GM18502 (cell line): ENCODE measurements at regions not wholly inside any gene's neighbourhood (a gene's known extent, or its start where the extent isn't known, plus 50 kb on each side); places are given as distances from the start of the nearest gene placed in this dataset.
"Not testable (repeated sequence)": the region's sequence is repeated elsewhere in the genome, so short reads cannot be mapped to it uniquely, and the experiment has no call there.

Source experiments
- ATAC-seq: cut with Tn5 transposase; IDR thresholded peaks from one replicate; pipeline ENCODE4 v1.9.1; 2021; ENCODE audit warnings: mild to moderate bottlenecking; ENCODE audit not compliant: unreplicated experiment, poor library complexity

DNA sequence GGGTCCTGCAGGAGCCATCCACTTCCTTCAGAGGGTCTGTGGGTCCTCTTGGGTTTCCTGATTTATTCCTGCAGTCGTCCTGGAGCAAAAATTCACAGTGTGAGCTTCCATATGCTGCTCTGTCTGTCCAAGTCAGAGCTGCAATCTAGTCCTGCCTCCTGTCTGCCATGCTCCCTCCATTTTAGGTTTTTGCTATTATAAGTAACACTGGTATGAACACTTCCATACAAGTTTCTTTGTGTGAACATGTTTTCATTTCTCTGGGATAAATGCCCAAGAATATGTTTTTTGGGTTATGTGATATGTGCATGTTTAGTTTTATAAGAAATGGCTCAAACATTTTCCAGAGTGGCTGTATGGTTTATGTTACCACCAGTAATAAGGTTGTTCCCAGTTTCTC is 188.1 kb downstream of the ACTR3B start:
- ATAC-seq, result no peak

DNA sequence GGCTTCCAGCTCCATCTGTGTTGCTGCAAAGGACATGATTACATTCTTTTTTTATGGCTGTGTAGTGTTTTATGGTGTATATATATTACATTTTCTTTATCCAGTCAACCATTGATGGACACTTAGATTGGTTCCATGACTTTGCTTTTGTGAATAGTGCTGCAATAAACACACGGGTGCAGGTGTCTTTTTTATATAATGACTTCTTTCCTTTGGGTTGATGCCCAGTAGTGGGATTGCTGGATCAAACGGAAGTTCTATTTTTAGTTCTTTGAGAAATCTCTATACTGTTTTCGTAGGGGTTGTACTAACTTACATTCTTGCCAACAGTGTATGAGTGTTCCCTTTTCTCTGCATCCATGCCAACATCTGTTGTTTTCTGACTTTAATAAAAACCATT is 189.7 kb downstream of the ACTR3B start:
- no peak for ATAC-seq

DNA sequence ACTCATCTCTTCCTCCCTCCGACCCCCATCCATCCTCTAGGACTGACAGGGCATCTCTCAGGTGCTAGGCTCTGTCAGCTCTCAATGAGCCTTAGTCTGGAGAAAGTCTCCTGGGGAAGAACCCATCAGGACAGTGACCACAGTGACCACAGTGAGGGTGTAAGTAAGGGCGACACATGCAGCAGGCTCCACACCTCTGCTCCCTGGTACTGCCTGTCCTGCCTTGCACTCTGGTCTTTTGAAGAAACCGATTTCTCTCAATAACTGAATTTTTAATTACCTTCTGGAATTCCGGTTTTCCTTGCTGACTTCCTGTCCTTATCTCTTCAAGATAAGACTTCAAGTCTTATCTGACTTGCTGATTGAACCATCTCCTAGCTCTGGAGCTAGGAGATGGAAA is 190.2 kb downstream of the ACTR3B start:
- ATAC-seq, result no peak

DNA sequence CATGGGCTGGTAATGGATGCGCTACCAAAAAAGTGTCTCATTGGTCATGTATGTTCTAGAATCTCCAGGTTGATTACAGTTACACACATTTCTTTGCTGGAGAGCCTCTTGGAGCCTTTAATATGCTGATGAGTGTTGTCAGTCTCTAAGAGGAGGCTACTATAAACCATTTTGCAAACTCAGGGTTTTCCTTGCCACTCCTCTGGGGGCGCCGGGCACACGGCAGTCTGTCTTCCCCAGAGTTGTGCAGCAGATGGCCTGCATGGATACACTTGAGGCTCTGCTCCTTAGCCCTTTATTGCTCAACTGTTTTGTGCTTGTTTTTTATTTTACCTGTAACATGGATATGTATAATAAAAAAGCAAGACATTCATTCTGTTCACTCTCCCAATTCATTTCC is 196.5 kb downstream of the ACTR3B start:
- ATAC-seq, result no peak

DNA sequence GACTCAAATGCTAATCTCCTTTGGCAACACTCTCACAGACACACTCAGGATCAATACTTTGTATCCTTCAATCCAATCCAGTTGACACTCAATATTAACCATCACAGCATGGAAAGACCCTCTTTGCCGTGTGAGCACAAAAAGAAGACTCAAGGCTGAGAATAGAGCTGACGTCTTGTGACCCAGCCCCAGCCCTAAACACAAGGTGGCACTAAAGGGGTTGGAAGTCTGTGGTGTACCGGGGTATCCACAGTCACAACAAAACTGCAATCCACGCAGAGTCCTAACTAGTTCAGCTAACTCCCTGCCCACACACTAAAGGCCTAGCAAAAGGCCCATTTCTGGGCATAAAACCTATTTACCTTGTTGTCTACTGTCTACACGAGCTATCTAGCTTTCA is 200.1 kb downstream of the ACTR3B start:
- ATAC-seq, result no peak

DNA sequence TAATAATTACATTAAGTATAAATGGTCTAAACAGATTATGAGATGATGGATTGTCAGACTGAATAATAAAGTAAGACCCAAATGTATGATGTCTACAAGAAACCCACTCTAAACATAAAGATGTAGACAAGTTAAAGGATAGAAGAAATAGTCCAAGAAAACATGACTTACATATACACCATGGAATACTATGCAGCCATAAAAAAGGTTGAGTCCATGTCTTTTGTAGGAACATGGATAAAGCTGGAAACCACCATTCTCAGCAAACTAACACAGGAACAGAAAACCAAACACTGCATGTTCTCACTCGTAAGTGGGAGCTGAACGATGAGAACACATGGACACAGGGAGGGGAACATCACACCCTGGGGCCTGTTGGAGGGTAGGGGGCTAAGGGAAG is 202.2 kb downstream of the ACTR3B start:
- not testable (repeated sequence) for ATAC-seq

DNA sequence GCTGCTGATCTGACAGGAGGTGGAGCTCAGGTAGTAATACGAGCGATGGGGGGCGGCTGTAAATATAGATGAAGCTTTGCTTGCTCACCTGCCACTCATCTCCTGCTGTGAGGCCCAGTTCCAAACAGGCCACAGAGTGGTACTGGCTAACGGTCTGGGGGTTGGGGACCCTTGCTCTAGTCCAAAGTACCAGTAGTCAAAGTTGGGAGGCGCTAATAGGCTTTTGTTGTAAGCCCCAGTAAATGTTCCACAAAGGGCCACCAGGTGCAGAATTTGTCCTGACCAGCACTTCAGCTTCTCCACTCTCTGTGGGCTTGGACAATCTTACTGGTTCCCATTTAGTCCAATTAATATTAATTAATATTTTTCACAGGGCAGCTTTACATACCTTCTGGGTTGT is 206.6 kb downstream of the ACTR3B start:
- ATAC-seq, result no peak

DNA sequence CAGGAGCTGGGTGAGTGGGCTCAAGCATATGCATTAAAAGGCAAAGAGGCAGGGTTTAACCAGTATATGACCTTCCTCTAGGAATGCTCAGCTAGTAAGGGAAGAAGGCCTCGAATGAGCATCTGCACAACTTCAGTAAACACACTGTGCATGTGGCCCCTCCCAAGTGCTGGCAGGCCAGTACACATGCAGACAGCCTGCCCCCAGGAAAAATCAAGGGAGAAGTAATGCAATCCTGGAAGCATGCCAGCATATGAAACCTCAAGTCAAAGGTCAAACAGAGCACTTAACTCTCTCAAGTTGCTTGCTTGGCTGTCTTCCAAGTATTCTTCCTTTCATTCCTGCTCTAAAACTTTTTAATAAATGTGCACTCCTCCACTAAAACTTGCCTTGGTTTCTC is 208.4 kb downstream of the ACTR3B start:
- no peak for ATAC-seq

DNA sequence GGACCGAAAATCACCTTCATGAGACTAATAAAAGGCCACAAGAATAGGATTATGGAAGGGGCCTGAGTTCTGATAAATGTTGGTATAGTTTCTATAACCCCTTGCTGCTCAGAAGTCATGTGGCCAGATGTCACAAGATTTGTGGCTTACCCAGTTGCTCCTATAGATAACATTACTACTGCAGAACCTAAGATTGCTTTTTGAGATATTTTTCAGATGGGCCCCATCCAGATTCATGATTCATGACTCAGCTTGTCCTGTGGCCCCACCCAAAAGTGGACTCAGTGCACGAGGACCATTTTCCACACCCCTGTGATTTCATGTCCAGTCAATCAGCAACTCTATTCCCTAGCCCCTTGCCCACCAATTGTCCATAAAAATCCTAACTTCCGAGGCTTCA is 209.0 kb downstream of the ACTR3B start:
- no peak for ATAC-seq

DNA sequence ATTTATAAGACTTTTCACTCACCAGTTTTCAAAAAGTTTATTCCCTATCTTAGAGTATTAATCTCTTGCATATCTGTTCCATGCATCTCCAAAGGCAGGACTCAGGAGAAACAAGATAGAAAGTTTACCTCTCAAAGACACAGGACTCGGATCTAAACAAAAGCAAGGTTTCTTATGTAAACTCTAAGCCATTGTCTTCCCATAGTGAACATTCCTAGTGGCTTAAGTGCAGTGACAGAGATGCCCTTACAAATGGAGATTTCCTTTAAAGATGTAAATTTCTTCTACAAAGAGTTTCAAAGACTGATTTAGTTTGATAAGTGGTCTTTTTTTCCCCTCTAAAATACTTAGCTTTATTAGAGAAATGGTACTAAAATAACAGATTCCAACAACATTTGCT is 209.8 kb downstream of the ACTR3B start:
- ATAC-seq, result no peak

DNA sequence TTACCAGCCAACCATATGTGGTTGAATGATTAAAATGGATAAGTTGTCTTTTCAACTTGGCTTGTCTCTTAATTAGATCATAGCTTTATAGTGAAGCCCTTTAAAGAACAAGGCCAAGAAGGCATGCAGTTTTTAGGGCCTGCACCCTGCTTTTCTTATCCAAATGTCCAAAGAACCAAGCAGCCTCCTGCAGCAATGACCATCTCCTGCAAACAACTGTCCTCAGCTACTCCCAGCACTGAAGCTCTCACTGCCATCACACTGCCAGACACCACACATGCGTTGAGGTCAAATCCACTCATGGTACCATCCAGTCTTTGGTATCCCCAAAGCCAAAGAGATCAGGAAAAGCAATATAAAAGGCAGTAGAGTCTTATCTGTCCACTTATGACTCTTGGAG is 210.3 kb downstream of the ACTR3B start:
- ATAC-seq, result no peak

DNA sequence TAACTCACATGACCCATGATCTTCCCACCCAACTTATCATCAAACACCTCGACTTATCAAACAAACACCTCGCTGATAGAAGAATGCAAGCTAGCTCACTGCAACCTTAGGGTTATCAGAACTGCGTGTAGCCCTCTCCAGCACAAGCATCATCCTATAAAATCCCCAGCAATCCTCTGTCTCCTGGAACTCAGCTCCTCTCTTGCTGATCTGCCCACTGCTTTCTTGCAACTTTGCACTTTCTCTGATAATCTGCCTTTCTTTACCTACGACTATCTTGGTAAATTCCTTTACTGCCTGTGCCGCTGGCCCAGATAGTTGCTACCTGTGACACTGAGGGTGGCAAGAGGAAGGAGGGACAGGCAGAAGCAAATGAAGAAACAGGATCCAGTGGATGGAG is 210.9 kb downstream of the ACTR3B start:
- no peak for ATAC-seq

DNA sequence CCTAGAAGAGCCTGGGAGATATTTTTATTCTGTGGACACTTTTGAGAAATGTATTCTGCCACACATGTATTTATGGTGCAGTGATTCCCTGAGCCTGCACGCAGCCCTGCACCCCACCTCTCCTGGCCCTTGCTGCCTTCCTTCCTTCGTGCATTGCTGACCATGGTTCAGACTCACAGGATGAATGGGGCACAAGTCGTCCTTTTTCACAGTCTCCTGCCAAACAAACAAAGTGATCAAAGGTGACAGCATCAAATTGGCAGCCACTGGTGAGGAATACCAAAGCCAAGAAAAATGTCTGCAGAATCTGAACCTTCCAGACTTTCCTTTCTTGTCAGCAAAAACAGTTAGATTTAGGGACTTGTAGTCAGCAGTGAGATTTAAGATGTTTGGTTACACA is 215.0 kb downstream of the ACTR3B start:
- ATAC-seq, result no peak

DNA sequence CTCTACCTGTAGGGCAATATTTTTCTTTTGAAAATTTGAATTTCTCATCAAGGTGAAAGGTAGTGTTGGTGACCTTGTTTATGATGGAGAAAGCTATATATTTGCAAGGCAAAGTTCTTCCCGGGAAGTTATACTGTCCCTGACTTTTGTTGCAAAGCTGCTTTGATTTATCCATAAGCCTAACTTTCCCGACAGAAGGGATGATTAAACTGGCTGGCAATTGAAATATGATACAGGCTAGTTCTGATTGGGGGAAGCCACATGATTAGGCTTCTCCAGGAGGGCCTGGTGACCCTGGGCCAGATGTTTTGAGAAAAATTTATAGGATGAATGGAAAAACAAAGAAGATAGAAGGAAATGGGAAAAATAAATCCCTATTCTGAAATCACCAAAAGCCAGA is 215.5 kb downstream of the ACTR3B start:
- no peak for ATAC-seq

DNA sequence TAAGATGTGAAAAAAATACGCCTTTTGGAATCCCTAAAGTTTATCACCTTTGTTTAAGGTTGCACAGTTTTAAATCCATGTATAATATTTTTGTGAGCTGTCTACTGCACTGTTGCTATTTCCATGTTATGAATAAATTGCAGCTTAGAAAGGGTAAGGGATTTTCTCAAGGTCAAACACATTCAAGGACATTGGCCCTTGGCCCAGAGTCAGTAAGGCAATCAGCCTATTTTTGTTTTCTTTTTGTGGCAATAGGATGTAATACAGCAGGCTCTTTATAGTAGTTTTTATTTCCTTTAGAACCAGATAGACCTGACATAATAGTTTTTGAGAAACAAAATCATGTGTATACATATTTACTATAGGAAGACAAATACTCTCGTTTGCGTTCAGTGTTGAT is 219.8 kb downstream of the ACTR3B start:
- ATAC-seq, result no peak

DNA sequence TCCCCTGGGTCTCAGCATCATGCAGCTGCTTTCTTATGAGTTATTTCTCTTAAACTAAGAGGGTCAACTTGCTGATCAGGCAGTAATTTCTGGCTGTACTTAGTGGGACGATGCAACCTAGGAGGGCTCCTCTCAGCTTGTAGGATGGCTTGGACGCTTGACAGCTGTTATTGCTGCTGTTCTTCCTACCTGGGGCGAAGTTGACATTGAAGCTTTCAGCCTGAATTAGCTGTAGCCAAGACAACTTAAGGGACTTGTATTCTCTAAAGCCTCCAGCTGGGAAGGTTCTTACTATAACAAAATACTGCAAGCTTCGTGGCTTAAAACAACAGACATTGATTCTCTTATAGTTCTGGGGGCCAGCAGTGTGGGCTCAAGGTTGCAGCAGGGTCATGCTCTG is 224.9 kb downstream of the ACTR3B start:
- no peak for ATAC-seq

DNA sequence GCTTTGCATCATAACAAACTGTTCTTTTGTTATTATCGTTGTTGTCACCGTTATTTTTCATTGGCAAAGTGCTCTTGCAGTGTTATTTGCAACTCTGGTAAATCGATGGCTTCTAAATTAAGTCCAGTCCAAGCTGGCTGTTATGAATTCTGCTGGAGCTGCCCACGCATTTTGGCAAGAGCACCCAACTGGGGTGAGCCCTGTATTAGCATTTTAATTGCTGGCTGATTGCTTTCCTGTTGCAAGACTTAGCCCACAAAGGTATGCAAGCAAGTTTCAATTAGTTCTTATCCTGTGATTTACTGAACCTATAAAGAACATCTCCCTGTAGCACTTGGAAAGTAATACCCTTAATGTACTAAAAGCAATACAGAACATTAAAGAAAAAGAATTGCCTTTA is 226.8 kb downstream of the ACTR3B start:
- ATAC-seq, result no peak

DNA sequence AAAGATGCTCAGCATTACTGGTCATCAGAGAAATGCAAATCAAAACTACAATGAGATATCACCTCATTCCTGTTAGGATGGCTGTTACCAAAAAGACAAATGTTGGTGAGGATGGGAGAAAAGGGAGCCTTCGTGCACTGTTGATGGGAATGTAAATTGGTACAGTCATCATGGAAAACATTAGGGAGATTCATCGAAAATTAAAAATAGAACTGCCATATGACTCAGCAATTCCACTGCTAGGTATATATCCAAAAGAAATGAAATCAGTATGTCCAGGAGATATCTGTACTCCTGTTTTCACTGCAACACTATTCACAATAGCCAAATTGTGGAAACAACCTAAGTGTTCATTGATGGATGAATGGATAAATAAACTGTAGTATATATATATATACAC is 228.1 kb downstream of the ACTR3B start:
- no peak for ATAC-seq

DNA sequence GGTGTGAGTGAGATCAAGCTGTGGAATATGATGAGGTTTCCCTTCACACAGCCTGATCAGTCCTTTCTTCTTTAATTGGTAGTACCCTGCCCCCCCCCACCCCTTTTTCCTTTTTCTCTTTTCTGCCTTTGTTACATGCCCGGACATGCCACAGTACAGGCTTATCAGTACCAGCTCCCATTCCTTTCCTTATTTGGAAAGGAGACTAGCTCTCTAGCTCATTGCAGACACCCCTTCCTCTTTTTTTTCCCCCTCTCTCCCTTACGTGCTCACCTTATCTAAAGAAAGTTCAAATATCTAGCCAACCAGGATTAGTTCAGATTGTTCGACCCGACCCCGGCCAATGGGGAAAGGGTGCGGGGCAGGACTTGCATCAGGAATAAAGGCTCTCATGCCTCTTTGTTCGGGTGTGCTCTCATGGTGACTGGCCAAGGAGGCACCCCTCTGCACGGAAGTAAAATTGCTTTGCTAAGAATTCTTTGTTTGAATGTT is 230.4 kb downstream of the ACTR3B start:
- ATAC-seq, result no peak

DNA sequence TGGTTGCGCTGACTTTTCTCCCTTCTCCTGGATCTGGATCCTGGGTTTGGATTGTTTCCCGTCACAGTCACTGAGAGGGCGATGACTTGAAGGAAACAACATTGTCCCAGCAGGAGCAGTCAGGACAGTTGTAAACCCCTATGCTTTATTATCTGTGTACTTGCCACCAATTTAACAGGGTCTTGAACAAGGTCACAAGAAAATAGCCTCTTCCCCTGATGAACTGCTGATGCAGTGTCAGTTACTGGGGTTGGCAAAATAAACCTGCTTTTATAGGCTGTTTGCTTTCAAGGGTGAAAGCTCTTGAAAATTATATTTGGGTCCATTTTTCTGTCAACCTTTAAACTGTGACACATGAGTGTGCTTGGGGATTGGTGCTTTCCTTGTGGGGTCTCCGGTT is 238.9 kb downstream of the ACTR3B start:
- no peak for ATAC-seq

DNA sequence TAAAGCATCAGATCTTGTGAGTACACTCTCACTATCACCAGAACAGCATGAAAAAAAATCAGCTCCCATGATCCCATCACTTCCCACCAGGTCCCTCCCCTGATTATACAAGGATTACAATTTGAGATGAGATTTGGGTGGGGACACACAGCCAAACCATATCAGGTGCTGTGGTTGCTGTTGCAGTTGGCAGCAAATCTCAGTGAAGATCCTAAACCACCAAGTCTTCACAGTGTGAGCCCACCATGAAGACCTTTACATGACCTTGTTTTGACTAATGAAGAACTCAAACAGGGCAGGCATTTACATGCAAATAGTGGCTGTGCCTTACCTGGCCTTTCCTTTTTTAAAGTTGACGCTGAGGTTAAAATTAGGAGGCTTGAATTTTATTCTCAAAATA is 242.6 kb downstream of the ACTR3B start:
- ATAC-seq, result no peak

DNA sequence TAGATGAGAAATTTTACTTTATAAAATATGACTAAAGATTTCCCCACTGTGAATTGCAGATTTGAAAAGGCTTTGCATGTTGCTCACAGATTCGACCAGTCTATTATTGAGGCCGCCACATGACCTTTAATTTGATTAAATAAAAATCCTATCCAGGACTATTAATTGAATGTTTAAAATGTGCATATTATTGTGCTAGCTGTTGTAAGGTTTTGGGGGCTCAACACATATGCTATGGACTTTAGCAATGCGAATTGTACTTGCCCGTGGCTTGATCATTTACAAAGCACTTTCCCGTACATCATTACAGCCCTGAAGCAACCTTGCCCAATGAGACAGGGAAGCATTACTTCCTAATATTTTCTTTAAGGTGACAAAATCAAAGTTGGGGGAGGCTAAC is 243.0 kb downstream of the ACTR3B start:
- no peak for ATAC-seq

DNA sequence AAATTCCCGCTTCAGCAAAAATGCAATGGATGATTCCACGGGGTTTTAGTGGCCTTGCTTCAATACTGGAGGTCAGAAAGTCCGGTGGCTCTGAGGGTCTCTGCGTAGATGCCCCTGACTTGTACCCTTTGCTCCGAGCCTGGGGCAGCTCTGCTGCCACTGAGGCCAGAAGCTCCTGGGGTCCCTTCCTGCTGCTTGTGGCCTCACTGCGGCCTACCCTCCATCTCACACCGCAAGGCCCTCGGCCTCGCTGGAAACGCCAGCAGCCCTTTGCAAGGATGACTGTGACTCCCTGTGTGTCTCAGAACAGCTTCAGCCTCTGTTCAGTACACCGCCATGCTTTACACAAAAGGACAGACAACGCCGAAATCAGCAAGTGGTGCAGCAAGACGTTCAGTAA is 244.8 kb downstream of the ACTR3B start:
- no peak for ATAC-seq
